ENCODE measurements at regions not wholly inside any gene's neighbourhood (a gene's known extent, or its start where the extent isn't known, plus 50 kb on each side); places are given as distances from the start of the nearest gene placed in this dataset.

GRCh38 chr2:234426616-234427015 lies 70.3 kb downstream of the ARL4C start:
- H3K14ac ChIP-seq (ENCODE audit: low read length): peak overlapping the region; percentile 1
- peak overlapping the region; percentile 31 for H3K18ac ChIP-seq (ENCODE audit: low read length)
- no peaks in the 10 kb centered on the region for H3K27me3 ChIP-seq (ENCODE audit: insufficient read depth, low read length)
- no peaks in the 10 kb centered on the region for H3K36me3 ChIP-seq (ENCODE audit: control insufficient read depth in 1 of 2, insufficient read depth in 2 of 2, low read length in 2 of 2)
- H3K9ac ChIP-seq (ENCODE audit: low read length): no peak overlapping the region
- no peaks in the 10 kb centered on the region for H3K79me2 ChIP-seq (ENCODE audit: control insufficient read depth, insufficient read depth, low read length, poor library complexity)
- no peak overlapping the region for H4K12ac ChIP-seq (ENCODE audit: low read depth, low read length)
- H3K27ac ChIP-seq (ENCODE audit: low read depth, low read length): no peak overlapping the region
- no peak for DNase-seq
- H3K4me1 ChIP-seq (ENCODE audit: control insufficient read depth in 1 of 2, insufficient read depth in 2 of 2, low read length in 2 of 2): peaks cover 5 to 17% of the 10 kb centered on the region in 2 experiments
- H2BK5ac ChIP-seq (ENCODE audit: low read depth, low read length, poor library complexity): no peak overlapping the region
- WGBS (ENCODE audit: extremely low coverage, insufficient coverage, insufficient read length): no CpG with 5 or more reads among the region's 4 CpGs
- H4K91ac ChIP-seq (ENCODE audit: low read depth, low read length): peak overlapping the region; percentile 79
- no peaks in the 10 kb centered on the region for H3K9me3 ChIP-seq (ENCODE audit: insufficient read depth, low read depth, low read length)
- no peak overlapping the region for H2AFZ ChIP-seq (ENCODE audit: insufficient read depth, low read length, poor library complexity)
- no peak overlapping the region for H3K4me2 ChIP-seq (ENCODE audit: low read length)
- H3K79me1 ChIP-seq (ENCODE audit: low read length): peaks cover 10% of the 10 kb centered on the region
- H3K4me3 ChIP-seq (ENCODE audit: low read depth, low read length): no peak overlapping the region
- peak overlapping the region; percentile 24 for H2BK12ac ChIP-seq (ENCODE audit: low read length)
- peak overlapping the region; percentile 15 for H2AK5ac ChIP-seq (ENCODE audit: low read length)
- H3K23ac ChIP-seq (ENCODE audit: low read length): no peak overlapping the region
- H4K8ac ChIP-seq (ENCODE audit: low read depth, low read length): peak overlapping the region; percentile 61
- H3K4ac ChIP-seq (ENCODE audit: low read depth, low read length): no peak overlapping the region
- peak overlapping the region; percentile 82 for H2BK120ac ChIP-seq (ENCODE audit: insufficient read depth, low read length, poor library complexity)

GRCh38 chr2:234425639-234426603 lies 71.0 kb downstream of the ARL4C start:
- H3K27ac ChIP-seq (ENCODE audit: low read depth, low read length): no peak overlapping the region
- H3K4ac ChIP-seq (ENCODE audit: low read depth, low read length): no peak overlapping the region
- H2AK5ac ChIP-seq (ENCODE audit: low read length): peak overlapping the region; percentile 51
- no peak for DNase-seq
- H3K79me1 ChIP-seq (ENCODE audit: low read length): peaks cover 10% of the 10 kb centered on the region
- no peak overlapping the region for H4K8ac ChIP-seq (ENCODE audit: low read depth, low read length)
- no peak overlapping the region for H3K9ac ChIP-seq (ENCODE audit: low read length)
- no CpG with 5 or more reads among the region's 8 CpGs for WGBS (ENCODE audit: extremely low coverage, insufficient coverage, insufficient read length)
- H2BK120ac ChIP-seq (ENCODE audit: insufficient read depth, low read length, poor library complexity): peak overlapping the region; percentile 18
- no peak overlapping the region for H2AFZ ChIP-seq (ENCODE audit: insufficient read depth, low read length, poor library complexity)
- no peak overlapping the region for H3K14ac ChIP-seq (ENCODE audit: low read length)
- no peaks in the 10 kb centered on the region for H3K27me3 ChIP-seq (ENCODE audit: insufficient read depth, low read length)
- H3K4me2 ChIP-seq (ENCODE audit: low read length): no peak overlapping the region
- no peaks in the 10 kb centered on the region for H3K36me3 ChIP-seq (ENCODE audit: control insufficient read depth in 1 of 2, insufficient read depth in 2 of 2, low read length in 2 of 2)
- peak overlapping the region; percentile 59 for H2BK12ac ChIP-seq (ENCODE audit: low read length)
- H3K18ac ChIP-seq (ENCODE audit: low read length): no peak overlapping the region
- peaks cover 5 to 17% of the 10 kb centered on the region in 2 experiments for H3K4me1 ChIP-seq (ENCODE audit: control insufficient read depth in 1 of 2, insufficient read depth in 2 of 2, low read length in 2 of 2)
- no peak overlapping the region for H2BK5ac ChIP-seq (ENCODE audit: low read depth, low read length, poor library complexity)
- no peak overlapping the region for H3K23ac ChIP-seq (ENCODE audit: low read length)
- peak overlapping the region; percentile 79 for H4K91ac ChIP-seq (ENCODE audit: low read depth, low read length)
- H3K9me3 ChIP-seq (ENCODE audit: insufficient read depth, low read depth, low read length): no peaks in the 10 kb centered on the region
- H3K79me2 ChIP-seq (ENCODE audit: control insufficient read depth, insufficient read depth, low read length, poor library complexity): no peaks in the 10 kb centered on the region
- no peak overlapping the region for H4K12ac ChIP-seq (ENCODE audit: low read depth, low read length)
- no peak overlapping the region for H3K4me3 ChIP-seq (ENCODE audit: low read depth, low read length)

DNA sequence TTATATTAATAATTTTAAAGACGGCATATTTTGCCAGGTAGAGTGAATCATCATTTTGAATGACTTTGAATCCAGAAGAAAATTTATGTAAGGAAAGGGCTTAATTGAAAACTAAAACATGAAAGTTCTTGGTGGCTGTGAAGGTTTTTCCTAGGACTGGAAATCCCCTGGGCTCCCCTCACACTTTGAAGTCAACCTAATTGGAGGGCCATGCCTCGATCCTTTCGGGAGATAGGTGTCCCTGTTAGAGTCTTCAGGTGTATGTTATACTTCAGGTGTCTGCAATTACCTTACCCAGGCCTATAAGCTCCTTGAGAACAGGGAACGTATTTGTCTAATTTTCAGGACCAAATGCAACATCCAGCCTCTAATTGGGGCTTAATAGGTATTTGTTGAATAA lies 73.0 kb downstream of the ARL4C start:
- Histone ChIP-seq H2BK5ac (ENCODE audit: low read depth, low read length, poor library complexity) (no peak overlapping the region), H3K79me2 (ENCODE audit: control insufficient read depth, insufficient read depth, low read length, poor library complexity) (no peaks in the 10 kb centered on the region), H3K4me1 (ENCODE audit: control insufficient read depth in 1 of 2, insufficient read depth in 2 of 2, low read length in 2 of 2) (peaks cover 13 to 24% of the 10 kb centered on the region in 2 experiments), H3K14ac (ENCODE audit: low read length) (no peak overlapping the region), H3K27ac (ENCODE audit: low read depth, low read length) (no peak overlapping the region), H4K12ac (ENCODE audit: low read depth, low read length) (no peak overlapping the region), H2AFZ (ENCODE audit: insufficient read depth, low read length, poor library complexity) (no peak overlapping the region), H3K23ac (ENCODE audit: low read length) (no peak overlapping the region), H3K4ac (ENCODE audit: low read depth, low read length) (no peak overlapping the region), H3K18ac (ENCODE audit: low read length) (no peak overlapping the region), H4K8ac (ENCODE audit: low read depth, low read length) (no peak overlapping the region), H3K79me1 (ENCODE audit: low read length) (peaks cover 10% of the 10 kb centered on the region), H2BK12ac (ENCODE audit: low read length) (no peak overlapping the region), H3K4me2 (ENCODE audit: low read length) (no peak overlapping the region), H3K9ac (ENCODE audit: low read length) (no peak overlapping the region), H3K9me3 (ENCODE audit: insufficient read depth, low read depth, low read length) (no peaks in the 10 kb centered on the region), H3K36me3 (ENCODE audit: control insufficient read depth in 1 of 2, insufficient read depth in 2 of 2, low read length in 2 of 2) (no peaks in the 10 kb centered on the region), H2BK120ac (ENCODE audit: insufficient read depth, low read length, poor library complexity) (no peak overlapping the region), H4K91ac (ENCODE audit: low read depth, low read length) (no peak overlapping the region), H3K27me3 (ENCODE audit: insufficient read depth, low read length) (no peaks in the 10 kb centered on the region), H2AK5ac (ENCODE audit: low read length) (no peak overlapping the region), H3K4me3 (ENCODE audit: low read depth, low read length) (no peak overlapping the region)
- DNase-seq: no peak
- no CpG with 5 or more reads among the region's 4 CpGs for WGBS (ENCODE audit: extremely low coverage, insufficient coverage, insufficient read length)

- peaks cover 2% of the 10 kb centered on the region for H3K9me3 ChIP-seq (ENCODE audit: insufficient read depth, low read depth, low read length)
- no peak overlapping the region for H3K9ac ChIP-seq (ENCODE audit: low read length)
- H3K14ac ChIP-seq (ENCODE audit: low read length): no peak overlapping the region
- no peak overlapping the region for H4K91ac ChIP-seq (ENCODE audit: low read depth, low read length)
- H3K27me3 ChIP-seq (ENCODE audit: insufficient read depth, low read length): no peaks in the 10 kb centered on the region
- H3K4me2 ChIP-seq (ENCODE audit: low read length): no peak overlapping the region
- H3K18ac ChIP-seq (ENCODE audit: low read length): no peak overlapping the region
- H2AK5ac ChIP-seq (ENCODE audit: low read length): no peak overlapping the region
- no peak overlapping the region for H2BK12ac ChIP-seq (ENCODE audit: low read length)
- no peak overlapping the region for H3K27ac ChIP-seq (ENCODE audit: low read depth, low read length)
- DNase-seq: peak in 1 of 2 donors; percentile 47
- no peak overlapping the region for H3K4ac ChIP-seq (ENCODE audit: low read depth, low read length)
- H3K4me1 ChIP-seq (ENCODE audit: control insufficient read depth in 1 of 2, insufficient read depth in 2 of 2, low read length in 2 of 2): peaks cover 13 to 19% of the 10 kb centered on the region in 2 experiments
- H2AFZ ChIP-seq (ENCODE audit: insufficient read depth, low read length, poor library complexity): no peak overlapping the region
- peaks cover 10% of the 10 kb centered on the region for H3K79me1 ChIP-seq (ENCODE audit: low read length)
- H3K23ac ChIP-seq (ENCODE audit: low read length): no peak overlapping the region
- no peak overlapping the region for H4K12ac ChIP-seq (ENCODE audit: low read depth, low read length)
- no peak overlapping the region for H3K4me3 ChIP-seq (ENCODE audit: low read depth, low read length)
- no peak overlapping the region for H2BK5ac ChIP-seq (ENCODE audit: low read depth, low read length, poor library complexity)
- WGBS (ENCODE audit: extremely low coverage, insufficient coverage, insufficient read length): no CpG with 5 or more reads among the region's 8 CpGs
- H2BK120ac ChIP-seq (ENCODE audit: insufficient read depth, low read length, poor library complexity): no peak overlapping the region
- H4K8ac ChIP-seq (ENCODE audit: low read depth, low read length): no peak overlapping the region
- H3K36me3 ChIP-seq (ENCODE audit: control insufficient read depth in 1 of 2, insufficient read depth in 2 of 2, low read length in 2 of 2): no peaks in the 10 kb centered on the region
- no peaks in the 10 kb centered on the region for H3K79me2 ChIP-seq (ENCODE audit: control insufficient read depth, insufficient read depth, low read length, poor library complexity)
Observed at GRCh38 chr2:234422981-234423431, 73.9 kb downstream of the ARL4C start.
